Fibroblast of skin of left quadriceps (primary cell): ENCODE measurements at regions not wholly inside any gene's neighbourhood (a gene's known extent, or its start where the extent isn't known, plus 50 kb on each side); places are given as distances from the start of the nearest gene placed in this dataset.
"Not testable (repeated sequence)": the region's sequence is repeated elsewhere in the genome, so short reads cannot be mapped to it uniquely, and the experiment has no call there.

ENCODE experiments used
- DNase-seq, 2 experiments: peaks; one replicate each; pipeline ENCODE4 v3.0.0-alpha.2; 2013; ENCODE audit warnings: low read depth in 2 of 2

DNA sequence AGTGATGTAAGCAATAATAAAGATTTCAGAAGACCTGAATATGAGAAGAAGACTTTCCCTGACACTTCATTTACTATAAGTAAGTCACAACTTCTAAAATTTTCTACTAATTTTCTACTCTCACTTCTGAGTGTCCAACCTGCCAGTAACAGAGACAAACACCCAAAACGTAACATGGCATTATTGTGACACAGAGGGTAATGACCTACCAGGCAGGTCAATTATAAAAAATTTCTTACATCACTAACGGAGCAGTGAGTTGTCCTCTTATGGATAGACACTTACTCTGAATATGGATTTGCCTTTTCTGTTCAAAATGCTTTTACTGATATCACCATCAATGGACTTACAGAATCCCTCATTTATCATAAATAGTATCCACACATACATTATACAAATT lies 405.9 kb upstream of the MAGEB16 start:
- no peak for DNase-seq

DNA sequence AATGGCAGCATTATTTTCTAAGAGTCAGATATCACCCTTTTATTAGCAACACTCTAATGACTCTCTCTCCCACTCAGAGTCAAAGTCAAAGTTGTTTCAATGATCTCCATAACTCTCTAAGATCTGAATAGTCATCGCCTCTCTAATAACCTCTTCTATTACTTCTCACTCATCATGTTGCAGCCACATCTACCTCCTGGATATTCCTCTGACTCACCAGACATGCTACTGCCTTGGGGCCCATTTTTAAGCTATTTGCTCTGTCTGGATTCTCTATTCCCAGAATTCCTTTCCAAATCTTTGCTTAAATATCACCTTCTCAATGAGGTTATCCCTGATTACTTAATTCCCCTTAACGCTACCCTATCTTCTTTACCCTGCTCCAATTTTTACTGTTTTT lies 391.8 kb upstream of the MAGEB16 start:
- no peak for DNase-seq

DNA sequence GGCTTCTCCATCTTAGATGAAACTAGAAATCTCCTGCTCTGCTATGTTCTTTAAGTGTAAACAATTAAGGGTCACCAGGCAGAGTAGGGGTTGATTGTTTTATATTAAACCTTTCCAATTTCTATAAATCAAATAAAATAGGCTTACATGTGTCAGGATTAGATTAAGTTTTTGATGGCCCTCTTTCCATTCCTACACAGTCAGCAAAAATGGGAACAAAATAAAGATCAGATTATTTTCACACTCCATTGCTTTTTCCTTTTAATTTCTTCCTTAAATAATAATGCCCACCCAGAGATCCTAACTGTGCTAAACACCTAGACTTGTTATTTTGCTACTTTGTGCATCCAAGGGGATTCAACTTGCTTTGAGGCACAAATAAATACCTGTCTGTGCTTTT lies 381.4 kb upstream of the MAGEB16 start:
- DNase-seq: no peak

GRCh38 chrX:35432056-35432455 lies 366.1 kb upstream of the MAGEB16 start:
- DNase-seq: no peak

GRCh38 chrX:35439034-35439660 lies 359.0 kb upstream of the MAGEB16 start:
- no peak for DNase-seq

GRCh38 chrX:35439692-35440091 lies 358.4 kb upstream of the MAGEB16 start:
- no peak for DNase-seq

- DNase-seq: no peak
Observed at GRCh38 chrX:35442421-35442820, 355.7 kb upstream of the MAGEB16 start.

DNA sequence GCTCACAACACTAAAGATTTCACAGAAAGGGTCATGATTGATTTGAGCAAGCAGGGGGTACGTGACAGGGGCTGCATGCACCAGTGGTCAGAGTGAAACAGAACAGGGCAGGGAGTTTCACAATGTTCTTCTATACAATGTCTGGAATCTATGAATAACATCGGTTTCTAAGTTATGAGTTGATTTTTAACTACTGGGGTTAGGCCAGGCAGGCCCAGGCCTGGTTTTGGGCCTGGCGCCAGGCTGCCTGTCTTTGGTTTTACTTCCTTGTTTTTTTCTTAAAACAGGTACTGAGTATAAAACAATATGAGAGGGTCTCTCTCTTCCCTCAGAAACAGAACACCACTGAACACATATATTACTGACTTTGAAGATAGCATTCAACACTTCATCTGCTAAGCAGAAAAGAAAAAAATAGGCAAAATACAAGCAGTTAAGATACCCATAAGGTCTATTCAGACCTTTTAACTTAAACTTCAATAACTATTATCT lies 355.0 kb upstream of the MAGEB16 start:
- DNase-seq: not testable (repeated sequence)

DNA sequence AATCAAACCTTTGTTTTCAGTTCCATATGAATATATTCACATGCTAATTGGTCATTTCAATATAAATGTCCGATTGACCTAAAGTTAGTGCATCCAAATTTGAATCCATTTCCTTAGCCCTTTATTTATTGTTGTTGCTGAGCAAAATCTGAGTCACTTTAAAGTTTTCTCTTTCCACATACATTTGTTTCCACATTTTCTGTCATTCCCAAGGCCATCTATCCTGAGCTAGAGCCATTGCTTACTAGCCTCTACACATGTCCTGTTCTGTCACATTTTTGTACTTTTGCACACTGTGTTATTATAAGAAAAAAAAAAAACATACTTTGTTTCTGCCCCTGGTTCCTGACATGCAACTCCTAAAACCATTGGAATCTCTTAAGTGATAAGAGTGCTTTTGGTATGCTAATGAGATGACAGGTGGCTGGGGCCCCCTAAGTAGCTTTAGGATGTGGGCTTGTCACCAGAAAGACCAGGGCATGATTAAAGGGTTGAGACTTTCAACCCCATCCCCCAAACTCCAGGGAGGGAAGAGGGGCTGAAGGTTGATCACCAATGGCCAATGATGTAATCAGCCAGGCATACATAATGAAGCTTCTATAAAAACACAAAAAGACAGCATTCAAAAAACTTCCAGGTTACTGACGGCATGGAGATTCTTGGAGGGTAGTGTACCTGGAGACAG lies 353.3 kb upstream of the MAGEB16 start:
- DNase-seq: no peak

DNA sequence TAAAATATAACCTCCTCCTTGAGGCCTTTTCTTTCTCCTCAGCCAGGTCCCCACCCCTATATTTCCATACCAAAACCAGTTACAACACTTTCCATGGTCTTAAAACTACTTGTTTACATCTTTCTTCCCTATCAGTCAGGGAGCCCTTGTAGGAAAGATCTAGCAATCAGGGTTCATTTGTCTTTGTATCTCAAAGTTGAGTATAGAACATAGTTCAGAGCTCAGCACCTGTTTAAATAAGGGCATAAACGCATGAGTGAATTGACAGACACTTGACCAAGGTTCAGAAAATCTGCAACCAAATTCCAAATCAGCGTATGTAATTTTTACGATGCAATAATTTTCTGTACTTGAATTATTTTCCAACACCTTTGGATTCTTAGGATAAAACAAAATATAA lies 352.2 kb upstream of the MAGEB16 start:
- no peak for DNase-seq

DNA sequence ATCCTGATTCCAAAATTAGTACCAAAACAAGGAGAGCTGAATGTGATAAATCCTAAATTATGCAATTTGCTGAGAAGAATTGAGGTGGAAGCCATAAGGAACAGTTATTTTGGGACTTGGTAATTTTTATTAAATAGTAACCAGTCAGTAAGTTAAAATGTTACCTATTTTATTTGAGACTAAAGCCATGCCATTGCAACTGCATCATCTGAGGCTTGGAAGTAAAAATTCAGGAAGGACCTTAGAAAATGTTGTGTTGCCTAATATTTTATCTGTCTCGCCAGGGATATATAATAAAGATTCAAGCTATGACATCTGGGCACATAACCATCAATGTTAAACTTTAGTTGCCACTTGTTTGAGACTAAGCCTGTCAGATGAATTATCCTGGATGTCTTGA lies 341.3 kb upstream of the MAGEB16 start:
- no peak for DNase-seq

- DNase-seq: no peak
Observed at GRCh38 chrX:35458142-35458541, 340.0 kb upstream of the MAGEB16 start.

- DNase-seq: no peak
Observed at GRCh38 chrX:35461164-35461563, 337.0 kb upstream of the MAGEB16 start.

DNA sequence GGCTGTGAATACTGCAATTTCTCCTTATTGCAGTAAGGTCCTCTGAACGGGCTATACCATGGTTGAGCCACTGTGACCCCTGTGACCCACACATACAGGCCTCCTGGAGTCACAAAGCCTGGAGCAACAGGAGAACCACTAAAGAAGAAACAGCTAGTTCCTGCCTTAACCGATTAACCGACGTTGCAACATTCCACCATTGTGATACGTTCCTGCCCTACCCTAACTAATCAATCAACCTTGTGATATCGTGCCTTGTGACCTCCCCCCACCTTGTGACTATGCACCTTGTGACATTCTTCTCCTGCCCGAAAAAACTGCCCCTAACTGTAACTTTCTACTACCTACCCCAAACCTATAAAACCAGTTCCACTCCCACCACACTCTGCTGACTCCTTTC lies 301.5 kb upstream of the MAGEB16 start:
- DNase-seq: not testable (repeated sequence)

DNA sequence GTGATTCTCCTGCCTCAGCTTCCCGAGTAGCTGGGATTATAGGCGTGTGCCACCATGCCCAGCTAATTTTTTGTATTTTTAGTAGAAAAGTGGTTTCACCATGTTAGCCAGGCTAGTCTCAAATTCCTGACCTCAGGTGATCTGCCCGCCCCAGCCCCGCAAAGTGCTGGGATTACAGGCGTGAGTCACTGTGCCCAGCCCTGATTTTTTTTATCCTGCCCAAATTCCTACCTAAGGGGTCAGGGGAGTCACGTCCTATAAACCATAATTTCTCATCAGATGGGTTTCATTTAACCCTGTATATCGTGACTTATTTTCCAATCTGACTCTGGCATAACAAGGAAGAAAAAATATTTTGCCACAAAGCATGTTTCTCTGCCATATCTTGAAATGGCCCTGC lies 300.7 kb upstream of the MAGEB16 start:
- not testable (repeated sequence) for DNase-seq

DNA sequence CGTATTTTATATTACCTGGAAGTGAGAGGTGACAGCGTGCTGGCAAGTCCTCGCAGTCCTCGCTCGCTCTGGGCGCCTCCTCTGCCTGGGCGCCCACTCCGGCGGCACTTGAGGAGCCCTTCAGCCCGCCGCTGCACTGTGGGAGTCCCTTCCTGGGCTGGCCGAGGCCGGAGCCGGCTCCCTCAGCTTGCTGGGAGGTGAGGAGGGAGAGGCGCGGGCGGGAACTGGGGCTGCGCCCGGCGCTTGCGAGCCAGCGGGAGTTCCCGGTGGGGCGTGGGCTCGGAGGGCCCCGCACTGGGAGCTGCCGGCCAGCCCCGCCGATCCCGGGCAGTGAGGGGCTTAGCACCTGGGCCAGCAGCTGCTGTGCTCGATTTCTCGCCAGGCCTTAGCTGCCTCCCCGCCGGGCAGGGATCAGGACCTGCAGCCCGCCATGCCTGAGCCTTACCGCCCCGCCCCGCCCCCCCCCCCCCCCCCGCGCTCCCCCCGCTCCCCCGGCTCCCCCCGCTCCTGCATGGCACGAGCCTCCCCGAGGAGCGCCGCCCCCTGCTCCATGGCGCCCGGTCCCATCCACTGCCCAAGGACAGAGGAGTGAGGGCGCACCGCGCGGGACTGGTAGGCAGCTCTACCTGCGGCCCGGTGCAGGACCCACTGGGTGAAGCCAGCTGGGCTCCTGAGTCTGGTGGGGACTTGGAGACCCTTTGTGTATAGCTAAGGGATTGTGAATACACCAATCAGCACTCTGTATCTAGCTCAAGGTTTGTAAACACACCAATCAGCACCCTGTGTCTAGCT lies 298.9 kb upstream of the MAGEB16 start:
- no peak for DNase-seq

DNA sequence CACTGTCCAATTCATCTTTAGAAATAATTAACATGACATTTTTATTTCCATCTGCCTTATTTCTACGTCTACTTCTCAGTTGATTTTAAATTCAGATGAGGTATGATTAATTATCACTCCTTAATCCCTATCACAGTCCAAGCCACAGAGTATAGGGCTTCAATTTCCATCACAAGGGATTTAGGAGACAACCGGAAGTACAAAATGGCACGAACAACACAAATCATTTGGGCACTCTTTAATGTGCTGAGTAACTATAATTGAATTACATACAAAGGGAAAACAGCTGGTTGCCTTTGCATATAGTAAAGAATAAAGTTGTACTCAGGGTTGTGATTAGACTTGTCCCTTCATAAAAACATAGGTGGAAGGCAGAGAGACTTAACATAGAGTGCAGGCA lies 290.4 kb upstream of the MAGEB16 start:
- no peak for DNase-seq

- DNase-seq: not testable (repeated sequence)
Observed at GRCh38 chrX:35548003-35548402, 250.1 kb upstream of the MAGEB16 start.

GRCh38 chrX:35557916-35558315 lies 240.2 kb upstream of the MAGEB16 start:
- DNase-seq: no peak

DNA sequence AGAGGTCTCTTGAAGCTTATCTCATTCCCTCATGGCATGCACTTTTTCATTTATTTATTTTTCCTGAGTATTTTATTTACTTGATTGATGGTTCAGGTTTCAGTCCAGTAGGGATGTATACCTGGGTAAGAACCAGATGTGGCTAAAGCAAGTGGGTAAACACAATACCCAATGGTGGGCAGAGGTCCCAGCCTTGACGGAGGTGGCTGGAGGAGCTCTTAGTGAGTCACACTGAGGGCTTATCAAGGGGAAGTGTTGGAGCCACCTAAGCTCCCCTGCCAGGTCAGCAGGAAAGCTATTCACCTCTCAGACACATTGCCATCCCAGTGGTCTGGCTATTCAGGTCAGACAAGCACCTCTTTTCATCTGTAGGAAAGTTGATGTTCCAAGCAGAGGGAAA lies 236.2 kb upstream of the MAGEB16 start:
- DNase-seq: no peak

- DNase-seq: no peak
Observed at GRCh38 chrX:35562395-35562794, 235.7 kb upstream of the MAGEB16 start.

DNA sequence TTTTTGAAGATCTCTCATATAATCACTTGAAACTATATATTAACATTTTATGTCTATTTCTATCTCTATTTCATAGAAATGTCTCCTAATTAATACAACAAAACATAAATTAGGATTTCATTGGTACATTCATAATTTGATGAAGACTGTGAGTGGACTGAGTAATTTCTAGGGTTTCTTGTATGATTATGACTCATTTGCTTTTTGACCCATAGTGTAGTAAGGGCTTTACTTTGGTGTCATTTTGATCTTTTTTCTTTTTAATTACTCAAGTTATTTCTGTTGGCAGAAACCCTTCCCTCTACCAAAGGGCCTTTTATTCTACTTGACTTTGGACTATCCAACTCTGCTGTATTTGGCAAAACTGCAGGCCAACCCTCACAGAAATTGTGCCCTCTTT lies 207.9 kb upstream of the MAGEB16 start:
- no peak for DNase-seq

DNA sequence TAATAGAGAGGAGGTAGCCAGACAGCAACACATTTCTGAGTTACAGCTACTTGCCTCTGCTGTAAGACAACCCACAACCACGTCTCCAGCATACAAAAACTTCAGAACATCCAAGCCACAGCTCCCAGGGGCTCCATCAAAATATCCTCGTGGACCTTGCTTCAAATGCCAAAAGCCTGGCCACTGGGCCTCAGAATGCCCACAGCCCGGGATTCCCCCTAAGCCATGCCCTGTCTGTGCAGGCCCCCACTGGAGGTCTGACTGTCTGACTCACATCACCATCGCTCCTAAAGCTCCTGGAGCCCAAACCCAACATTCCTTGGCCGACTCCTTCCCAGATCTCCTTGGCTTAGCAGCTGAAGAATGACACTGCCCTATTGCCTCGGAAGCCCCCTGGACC lies 186.6 kb upstream of the MAGEB16 start:
- not testable (repeated sequence) for DNase-seq
